ENCODE measurements at regions not wholly inside any gene's neighbourhood (a gene's known extent, or its start where the extent isn't known, plus 50 kb on each side); places are given as distances from the start of the nearest gene placed in this dataset.

DNA sequence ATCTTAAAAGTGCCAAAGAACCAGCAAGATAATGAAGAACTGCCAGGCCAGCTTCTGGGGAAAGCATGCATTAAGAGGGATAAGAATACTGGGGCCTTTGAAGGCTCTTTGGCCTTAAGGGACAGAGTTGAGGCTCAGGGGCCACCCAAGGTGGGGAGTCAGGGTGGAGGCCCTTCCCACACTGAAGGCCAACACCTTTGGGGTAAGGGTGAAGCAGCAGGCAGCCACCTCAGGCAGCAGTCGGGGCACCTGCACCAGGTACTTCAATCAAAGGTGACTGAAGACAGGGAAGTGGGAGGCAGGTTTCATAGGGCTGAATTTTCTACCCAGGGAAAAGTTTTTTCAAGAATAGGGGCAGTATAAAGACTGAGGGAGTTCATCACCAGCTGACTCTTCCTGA lies 87.7 kb upstream of the KLF13 start:
- H3K9ac ChIP-seq (ENCODE audit: low read depth in 1 of 3, low read length in 3 of 3): no peak overlapping the region

DNA sequence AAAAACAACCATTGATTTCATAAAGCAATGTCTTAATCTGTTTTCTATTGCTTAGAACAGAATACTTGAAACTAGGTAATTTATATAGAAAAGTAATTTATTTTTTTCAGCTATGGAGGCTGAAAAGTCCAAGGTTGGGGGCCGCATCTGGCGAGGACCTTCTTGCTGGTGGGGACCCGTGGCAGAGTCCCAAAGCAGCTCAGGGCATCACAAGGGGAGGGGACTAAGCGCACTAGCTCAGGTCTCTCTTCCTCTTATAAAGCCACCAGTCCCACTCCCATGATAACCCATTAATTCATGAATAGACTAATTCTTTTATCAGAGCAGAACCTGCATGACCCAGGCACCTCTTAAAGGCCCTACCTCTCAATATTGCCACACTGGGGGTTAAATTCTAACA lies 87.2 kb upstream of the KLF13 start:
- H3K4me3 ChIP-seq (ENCODE audit: low read length in 3 of 3): no peak overlapping the region
- peaks cover 9 to 16% (median 12%) of the 10 kb centered on the region in 3 donors for H3K4me1 ChIP-seq (ENCODE audit: control insufficient read depth in 3 of 3, insufficient read depth in 3 of 3, low read length in 3 of 3)
- no peaks in the 10 kb centered on the region for H3K27me3 ChIP-seq (ENCODE audit: control insufficient read depth in 3 of 3, insufficient read depth in 3 of 3, low read length in 3 of 3)
- H3K27ac ChIP-seq (ENCODE audit: low read depth, low read length): no peak overlapping the region
- H3K9ac ChIP-seq (ENCODE audit: low read depth in 1 of 3, low read length in 3 of 3): no peak overlapping the region
- H3K9me3 ChIP-seq (ENCODE audit: control insufficient read depth in 3 of 3, low read length in 3 of 3): no peaks in the 10 kb centered on the region
- no peaks in the 10 kb centered on the region for H3K36me3 ChIP-seq (ENCODE audit: control insufficient read depth in 3 of 3, insufficient read depth in 3 of 3, low read length in 3 of 3)

More for the DNA sequence above, 87.7 kb upstream of the KLF13 start:
- no peaks in the 10 kb centered on the region for H3K9me3 ChIP-seq (ENCODE audit: control insufficient read depth in 3 of 3, low read length in 3 of 3)
- H3K4me1 ChIP-seq (ENCODE audit: control insufficient read depth in 3 of 3, insufficient read depth in 3 of 3, low read length in 3 of 3): peaks cover 9 to 16% (median 12%) of the 10 kb centered on the region in 3 donors
- no peak overlapping the region for H3K27ac ChIP-seq (ENCODE audit: low read depth, low read length)
- H3K27me3 ChIP-seq (ENCODE audit: control insufficient read depth in 3 of 3, insufficient read depth in 3 of 3, low read length in 3 of 3): no peaks in the 10 kb centered on the region
- no peaks in the 10 kb centered on the region for H3K36me3 ChIP-seq (ENCODE audit: control insufficient read depth in 3 of 3, insufficient read depth in 3 of 3, low read length in 3 of 3)
- H3K4me3 ChIP-seq (ENCODE audit: low read length in 3 of 3): no peak overlapping the region

DNA sequence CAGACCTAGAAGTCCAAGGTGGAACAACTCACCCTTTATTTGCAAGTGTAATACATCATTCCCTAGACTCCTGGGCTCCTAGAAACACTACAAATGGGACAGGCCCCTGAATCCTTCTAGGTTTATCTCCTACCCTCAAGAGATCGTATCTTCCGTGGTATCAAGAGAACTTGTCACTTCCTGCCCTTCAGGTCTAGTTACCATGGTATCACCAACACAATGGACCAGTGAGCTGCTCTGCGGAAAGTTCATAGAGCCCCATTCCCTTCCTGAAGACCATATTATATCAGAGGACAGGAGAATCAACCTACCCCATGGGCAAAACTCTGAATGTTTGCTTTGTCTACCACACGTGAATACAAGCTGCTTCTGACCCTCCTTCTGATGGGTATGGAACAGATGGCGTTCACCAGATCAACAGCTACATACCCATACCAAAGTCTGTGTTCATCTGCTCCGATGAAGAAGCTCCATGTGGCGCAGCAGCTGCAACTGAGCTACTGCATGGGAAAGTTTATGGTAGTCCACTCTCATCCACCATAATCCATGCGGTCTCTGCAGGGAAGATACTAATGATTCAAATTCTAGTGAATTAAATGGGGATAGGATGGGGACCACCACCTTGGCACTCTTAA lies 84.6 kb upstream of the KLF13 start:
- no peak overlapping the region for H3K4me3 ChIP-seq (ENCODE audit: low read length in 3 of 3)
- H3K9ac ChIP-seq (ENCODE audit: low read depth in 1 of 3, low read length in 3 of 3): no peak overlapping the region
- H3K27ac ChIP-seq (ENCODE audit: low read depth, low read length): no peak overlapping the region
- no peaks in the 10 kb centered on the region for H3K36me3 ChIP-seq (ENCODE audit: control insufficient read depth in 3 of 3, insufficient read depth in 3 of 3, low read length in 3 of 3)
- H3K4me1 ChIP-seq (ENCODE audit: control insufficient read depth in 3 of 3, insufficient read depth in 3 of 3, low read length in 3 of 3): peaks cover 0 to 3% (median 1%) of the 10 kb centered on the region in 3 donors
- H3K27me3 ChIP-seq (ENCODE audit: control insufficient read depth in 3 of 3, insufficient read depth in 3 of 3, low read length in 3 of 3): no peaks in the 10 kb centered on the region
- no peaks in the 10 kb centered on the region for H3K9me3 ChIP-seq (ENCODE audit: control insufficient read depth in 3 of 3, low read length in 3 of 3)

DNA sequence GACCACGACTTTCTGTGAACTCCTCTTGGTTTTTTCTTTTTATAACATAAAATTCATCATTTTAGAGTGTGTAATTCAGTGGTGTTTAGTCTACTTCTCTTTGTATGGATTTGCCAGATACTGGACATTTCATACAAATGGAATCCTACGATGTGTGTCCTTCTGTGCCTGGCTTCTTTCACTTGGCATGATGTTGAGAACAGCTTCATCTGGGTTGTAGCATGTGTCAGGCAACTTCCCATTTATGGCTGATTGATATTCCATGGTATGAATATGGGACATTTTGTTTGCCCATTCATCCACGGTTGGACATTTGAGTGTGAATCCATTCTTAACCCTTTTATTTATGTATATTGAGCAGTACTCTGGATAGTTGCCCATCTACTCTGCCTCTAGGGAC lies 82.7 kb upstream of the KLF13 start:
- no peaks in the 10 kb centered on the region for H3K27me3 ChIP-seq (ENCODE audit: control insufficient read depth in 3 of 3, insufficient read depth in 3 of 3, low read length in 3 of 3)
- no peaks in the 10 kb centered on the region for H3K36me3 ChIP-seq (ENCODE audit: control insufficient read depth in 3 of 3, insufficient read depth in 3 of 3, low read length in 3 of 3)
- H3K4me3 ChIP-seq (ENCODE audit: low read length in 3 of 3): no peak overlapping the region
- no peak overlapping the region for H3K9ac ChIP-seq (ENCODE audit: low read depth in 1 of 3, low read length in 3 of 3)
- no peaks in the 10 kb centered on the region for H3K4me1 ChIP-seq (ENCODE audit: control insufficient read depth in 3 of 3, insufficient read depth in 3 of 3, low read length in 3 of 3)
- H3K9me3 ChIP-seq (ENCODE audit: control insufficient read depth in 3 of 3, low read length in 3 of 3): no peaks in the 10 kb centered on the region
- H3K27ac ChIP-seq (ENCODE audit: low read depth, low read length): no peak overlapping the region

DNA sequence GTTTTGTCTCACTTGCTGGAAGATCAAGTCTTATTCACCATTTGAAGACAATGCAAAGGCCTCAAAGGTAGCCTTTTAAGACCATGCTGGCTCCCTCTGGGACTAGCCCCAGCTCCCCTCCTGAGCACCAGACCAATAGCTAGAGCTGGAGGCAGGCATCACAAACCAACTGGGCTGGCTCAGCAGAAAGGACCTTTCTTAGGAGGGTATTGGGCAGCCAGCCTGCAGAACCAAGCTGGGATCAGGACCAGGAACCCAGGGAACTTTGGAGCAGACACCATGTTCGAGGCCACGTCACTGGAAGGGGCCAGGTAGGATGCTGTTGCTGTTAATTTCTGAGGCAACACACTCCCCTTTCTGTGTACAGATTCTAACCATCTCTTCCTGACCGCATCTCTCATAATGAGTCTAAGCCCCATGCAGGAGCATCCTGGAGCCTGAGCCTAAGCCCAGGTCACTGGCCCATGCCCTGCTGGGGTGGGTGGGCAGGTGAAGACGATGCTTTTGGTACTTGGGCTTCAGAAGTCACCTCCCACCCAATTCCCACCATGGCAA lies 81.4 kb upstream of the KLF13 start:
- Histone ChIP-seq H3K4me3 (ENCODE audit: low read length in 3 of 3) (no peak overlapping the region), H3K36me3 (ENCODE audit: control insufficient read depth in 3 of 3, insufficient read depth in 3 of 3, low read length in 3 of 3) (no peaks in the 10 kb centered on the region), H3K9me3 (ENCODE audit: control insufficient read depth in 3 of 3, low read length in 3 of 3) (no peaks in the 10 kb centered on the region), H3K4me1 (ENCODE audit: control insufficient read depth in 3 of 3, insufficient read depth in 3 of 3, low read length in 3 of 3) (no peaks in the 10 kb centered on the region), H3K9ac (ENCODE audit: low read depth in 1 of 3, low read length in 3 of 3) (no peak overlapping the region), H3K27ac (ENCODE audit: low read depth, low read length) (no peak overlapping the region), H3K27me3 (ENCODE audit: control insufficient read depth in 3 of 3, insufficient read depth in 3 of 3, low read length in 3 of 3) (no peaks in the 10 kb centered on the region)

DNA sequence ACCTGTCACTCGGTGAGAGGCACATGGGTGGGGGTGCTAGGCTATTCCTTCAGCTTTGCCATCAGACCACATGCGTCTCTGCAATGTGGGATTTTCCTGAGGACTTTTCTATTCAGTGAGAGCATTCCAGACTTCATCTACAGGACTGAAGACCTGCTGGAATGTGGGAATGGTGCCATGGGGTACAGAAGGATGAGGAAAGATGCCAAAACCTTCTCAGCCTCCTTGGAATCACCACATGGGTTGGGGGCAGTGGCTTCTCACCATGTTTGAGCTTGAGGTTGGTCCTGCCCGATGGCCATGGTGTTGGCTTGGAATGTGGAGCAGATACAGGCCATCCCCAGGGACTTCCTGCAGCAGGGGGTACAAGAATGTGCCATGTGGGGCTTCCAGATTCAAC lies 80.9 kb upstream of the KLF13 start:
- Histone ChIP-seq H3K27me3 (ENCODE audit: control insufficient read depth in 3 of 3, insufficient read depth in 3 of 3, low read length in 3 of 3) (no peaks in the 10 kb centered on the region), H3K27ac (ENCODE audit: low read depth, low read length) (no peak overlapping the region), H3K36me3 (ENCODE audit: control insufficient read depth in 3 of 3, insufficient read depth in 3 of 3, low read length in 3 of 3) (no peaks in the 10 kb centered on the region), H3K9me3 (ENCODE audit: control insufficient read depth in 3 of 3, low read length in 3 of 3) (no peaks in the 10 kb centered on the region), H3K4me3 (ENCODE audit: low read length in 3 of 3) (no peak overlapping the region), H3K4me1 (ENCODE audit: control insufficient read depth in 3 of 3, insufficient read depth in 3 of 3, low read length in 3 of 3) (no peaks in the 10 kb centered on the region), H3K9ac (ENCODE audit: low read depth in 1 of 3, low read length in 3 of 3) (no peak overlapping the region)

DNA sequence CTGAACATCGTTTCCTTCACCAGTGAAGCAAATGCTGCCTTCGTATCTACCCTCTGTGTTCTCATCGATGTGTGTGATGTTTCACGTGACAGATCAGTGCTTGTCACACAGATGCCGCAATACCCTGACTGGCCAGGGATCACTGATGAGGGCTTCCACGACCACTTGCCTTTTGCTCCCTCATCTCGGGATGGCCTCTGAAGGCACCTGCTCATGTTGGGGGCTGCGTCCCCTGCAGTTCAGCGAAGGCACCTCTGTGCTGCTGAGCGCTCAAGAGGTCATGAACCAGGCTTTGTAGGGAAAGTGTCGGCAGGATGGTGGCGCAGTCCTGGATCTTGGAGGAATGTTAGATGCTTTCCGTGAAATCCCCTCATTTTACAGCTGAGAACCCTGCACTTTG lies 79.2 kb upstream of the KLF13 start:
- no peaks in the 10 kb centered on the region for H3K9me3 ChIP-seq (ENCODE audit: control insufficient read depth in 3 of 3, low read length in 3 of 3)
- no peaks in the 10 kb centered on the region for H3K36me3 ChIP-seq (ENCODE audit: control insufficient read depth in 3 of 3, insufficient read depth in 3 of 3, low read length in 3 of 3)
- H3K4me1 ChIP-seq (ENCODE audit: control insufficient read depth in 3 of 3, insufficient read depth in 3 of 3, low read length in 3 of 3): no peaks in the 10 kb centered on the region
- H3K27ac ChIP-seq (ENCODE audit: low read depth, low read length): no peak overlapping the region
- H3K9ac ChIP-seq (ENCODE audit: low read depth in 1 of 3, low read length in 3 of 3): no peak overlapping the region
- no peak overlapping the region for H3K4me3 ChIP-seq (ENCODE audit: low read length in 3 of 3)
- H3K27me3 ChIP-seq (ENCODE audit: control insufficient read depth in 3 of 3, insufficient read depth in 3 of 3, low read length in 3 of 3): no peaks in the 10 kb centered on the region

DNA sequence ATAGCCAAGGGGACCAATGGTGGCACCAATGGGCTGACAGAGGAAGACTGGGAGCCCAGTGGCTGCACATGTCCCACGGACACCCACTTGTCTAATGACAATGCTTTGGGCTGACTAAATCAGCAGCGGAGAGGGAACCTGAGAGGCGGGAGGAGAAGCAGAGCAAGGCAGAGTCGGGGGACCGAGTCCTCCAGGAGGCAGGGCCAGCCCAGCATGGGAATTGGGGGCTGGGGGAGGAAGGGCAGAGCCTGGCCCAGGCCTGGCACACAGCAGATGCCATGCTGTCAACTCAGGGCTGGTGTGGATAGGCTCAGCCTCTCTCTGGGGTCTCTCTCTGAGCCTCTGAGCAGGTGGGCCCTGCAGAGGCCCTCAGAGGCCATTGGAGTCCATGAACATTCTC lies 78.4 kb upstream of the KLF13 start:
- Histone ChIP-seq H3K27ac (ENCODE audit: low read depth, low read length) (no peak overlapping the region), H3K4me3 (ENCODE audit: low read length in 3 of 3) (no peak overlapping the region), H3K9ac (ENCODE audit: low read depth in 1 of 3, low read length in 3 of 3) (no peak overlapping the region), H3K36me3 (ENCODE audit: control insufficient read depth in 3 of 3, insufficient read depth in 3 of 3, low read length in 3 of 3) (no peaks in the 10 kb centered on the region), H3K27me3 (ENCODE audit: control insufficient read depth in 3 of 3, insufficient read depth in 3 of 3, low read length in 3 of 3) (no peaks in the 10 kb centered on the region), H3K9me3 (ENCODE audit: control insufficient read depth in 3 of 3, low read length in 3 of 3) (no peaks in the 10 kb centered on the region), H3K4me1 (ENCODE audit: control insufficient read depth in 3 of 3, insufficient read depth in 3 of 3, low read length in 3 of 3) (no peaks in the 10 kb centered on the region)

DNA sequence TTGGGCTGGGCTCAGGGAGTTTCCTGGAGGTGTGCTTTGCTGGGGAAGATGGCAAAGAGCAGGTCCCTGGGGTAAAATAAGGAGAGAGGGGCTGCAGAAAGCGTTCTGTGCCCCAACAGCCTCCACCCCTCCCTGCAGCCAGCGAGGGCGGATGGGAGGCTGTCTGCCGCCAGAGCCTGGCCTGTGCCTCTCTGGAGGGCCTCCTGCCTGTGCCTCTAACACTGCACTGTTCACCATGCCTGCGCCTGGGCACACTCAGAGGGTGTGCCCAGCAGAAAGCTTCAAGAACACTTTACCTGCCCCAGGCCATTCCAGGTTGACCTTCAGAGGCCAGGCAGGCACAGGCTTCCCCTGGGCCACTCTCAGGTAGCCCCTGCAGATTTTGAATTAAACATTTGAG lies 77.7 kb upstream of the KLF13 start:
- no peaks in the 10 kb centered on the region for H3K36me3 ChIP-seq (ENCODE audit: control insufficient read depth in 3 of 3, insufficient read depth in 3 of 3, low read length in 3 of 3)
- no peak overlapping the region for H3K4me3 ChIP-seq (ENCODE audit: low read length in 3 of 3)
- no peak overlapping the region for H3K9ac ChIP-seq (ENCODE audit: low read depth in 1 of 3, low read length in 3 of 3)
- H3K4me1 ChIP-seq (ENCODE audit: control insufficient read depth in 3 of 3, insufficient read depth in 3 of 3, low read length in 3 of 3): no peaks in the 10 kb centered on the region
- H3K27ac ChIP-seq (ENCODE audit: low read depth, low read length): no peak overlapping the region
- H3K27me3 ChIP-seq (ENCODE audit: control insufficient read depth in 3 of 3, insufficient read depth in 3 of 3, low read length in 3 of 3): no peaks in the 10 kb centered on the region
- H3K9me3 ChIP-seq (ENCODE audit: control insufficient read depth in 3 of 3, low read length in 3 of 3): no peaks in the 10 kb centered on the region

DNA sequence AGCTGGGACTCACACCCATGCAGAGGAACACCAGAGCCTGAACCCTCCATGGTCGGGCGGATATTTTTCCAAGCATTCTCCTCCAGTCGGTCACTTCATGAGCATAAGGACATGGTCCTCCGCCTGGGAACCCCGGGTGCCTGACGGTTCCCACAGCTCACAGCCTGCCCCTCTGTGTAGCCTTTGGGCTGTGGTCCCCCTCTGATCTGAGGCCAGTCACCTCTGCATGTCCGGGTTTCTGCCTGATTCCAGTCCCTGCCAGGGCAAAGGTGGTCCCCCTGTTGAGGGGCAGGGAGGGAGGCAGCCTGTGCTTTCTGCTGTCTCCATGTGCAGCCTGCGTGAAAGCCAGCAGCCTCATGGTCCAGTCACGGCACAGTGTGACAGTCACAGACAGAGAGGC lies 76.6 kb upstream of the KLF13 start:
- Histone ChIP-seq H3K27me3 (ENCODE audit: control insufficient read depth in 3 of 3, insufficient read depth in 3 of 3, low read length in 3 of 3) (no peaks in the 10 kb centered on the region), H3K9ac (ENCODE audit: low read depth in 1 of 3, low read length in 3 of 3) (no peak overlapping the region), H3K9me3 (ENCODE audit: control insufficient read depth in 3 of 3, low read length in 3 of 3) (no peaks in the 10 kb centered on the region), H3K36me3 (ENCODE audit: control insufficient read depth in 3 of 3, insufficient read depth in 3 of 3, low read length in 3 of 3) (no peaks in the 10 kb centered on the region), H3K4me3 (ENCODE audit: low read length in 3 of 3) (no peak overlapping the region), H3K4me1 (ENCODE audit: control insufficient read depth in 3 of 3, insufficient read depth in 3 of 3, low read length in 3 of 3) (peaks cover 0 to 2% (median 2%) of the 10 kb centered on the region in 3 donors), H3K27ac (ENCODE audit: low read depth, low read length) (no peak overlapping the region)
